GM18867 (cell line): ENCODE measurements at regions not wholly inside any gene's neighbourhood (a gene's known extent, or its start where the extent isn't known, plus 50 kb on each side); places are given as distances from the start of the nearest gene placed in this dataset.

Experiments used
- ATAC-seq: cut with Tn5 transposase; IDR thresholded peaks from one replicate; pipeline ENCODE4 v1.9.1; 2021; ENCODE audit warnings: mild to moderate bottlenecking, moderate library complexity; ENCODE audit not compliant: unreplicated experiment

DNA sequence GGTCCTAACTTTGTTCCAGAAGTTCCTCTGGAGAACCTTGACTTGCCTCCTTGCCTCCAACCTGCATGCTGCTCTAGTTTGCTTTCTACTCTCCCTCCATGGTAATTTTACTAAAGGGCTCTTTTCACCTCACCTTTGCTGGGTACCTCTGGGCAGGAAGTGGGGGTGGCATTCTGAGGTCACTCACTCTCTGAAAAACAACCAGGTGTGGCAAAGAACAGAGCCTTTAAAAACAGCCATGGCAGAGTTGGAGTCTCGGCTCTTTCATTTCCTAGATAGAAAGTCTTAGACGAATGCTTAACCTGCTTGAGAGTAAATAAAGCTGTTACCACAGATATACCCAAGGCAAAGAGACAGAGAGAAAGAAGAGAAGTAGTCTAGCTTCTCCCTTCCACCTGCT is 827.9 kb downstream of the BCL11B start:
- no peak for ATAC-seq

DNA sequence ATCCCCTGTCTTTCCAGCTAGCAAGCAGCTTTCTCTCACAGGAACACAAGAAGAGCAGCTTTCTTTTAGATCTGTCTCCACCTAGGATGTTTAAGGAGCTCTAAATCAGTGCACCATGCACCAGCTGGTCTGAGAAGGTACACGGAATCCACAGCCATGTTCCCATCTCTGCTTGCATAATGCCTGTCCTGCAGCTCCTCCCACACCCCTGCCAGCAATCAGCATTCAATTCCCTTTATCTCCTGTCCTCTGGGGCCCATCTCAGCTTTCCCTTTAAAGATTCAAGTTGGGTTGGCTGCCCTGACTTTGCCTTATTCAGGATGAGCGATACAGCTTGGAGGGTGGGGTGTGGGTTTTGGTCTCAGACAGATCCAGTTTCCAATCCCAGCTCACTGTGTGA is 826.3 kb downstream of the BCL11B start:
- ATAC-seq: no peak

DNA sequence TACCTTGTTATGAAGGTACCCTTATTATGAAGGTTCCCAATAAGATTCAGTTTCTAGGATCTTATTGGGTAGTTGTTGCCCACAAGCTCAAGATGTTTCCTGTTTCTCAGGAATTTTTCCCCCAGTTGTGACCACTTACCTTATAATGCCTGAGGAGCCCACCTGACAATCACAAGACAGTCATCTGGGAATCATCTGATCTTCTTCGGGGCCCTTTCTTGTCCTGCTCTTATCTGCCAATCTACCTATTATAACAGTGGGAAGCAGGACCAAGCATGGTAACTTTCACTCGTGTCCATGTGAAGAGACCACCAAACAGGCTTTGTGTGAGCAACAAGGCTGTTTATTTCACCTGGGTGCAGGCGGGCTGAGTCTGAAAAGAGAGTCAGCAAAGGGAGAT is 825.5 kb downstream of the BCL11B start:
- no peak for ATAC-seq

DNA sequence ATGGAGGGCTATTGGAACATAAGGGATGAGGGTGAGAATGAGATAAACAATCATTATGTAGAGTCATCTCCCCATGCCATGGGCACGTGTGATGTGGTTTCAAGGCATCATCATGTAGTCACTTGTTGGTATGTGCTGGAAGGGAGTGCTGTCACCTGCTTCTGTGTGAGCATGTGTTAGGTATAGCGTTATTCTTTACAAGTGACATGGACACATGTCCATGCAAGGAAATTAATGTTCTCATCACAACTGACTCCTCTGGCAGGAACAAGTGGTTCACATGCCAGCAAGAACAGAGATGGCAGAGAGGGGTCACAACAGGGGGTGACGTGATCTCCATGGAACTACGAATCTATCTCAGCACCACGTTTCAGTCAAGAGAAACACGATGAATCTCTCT is 815.8 kb downstream of the BCL11B start:
- no peak for ATAC-seq

DNA sequence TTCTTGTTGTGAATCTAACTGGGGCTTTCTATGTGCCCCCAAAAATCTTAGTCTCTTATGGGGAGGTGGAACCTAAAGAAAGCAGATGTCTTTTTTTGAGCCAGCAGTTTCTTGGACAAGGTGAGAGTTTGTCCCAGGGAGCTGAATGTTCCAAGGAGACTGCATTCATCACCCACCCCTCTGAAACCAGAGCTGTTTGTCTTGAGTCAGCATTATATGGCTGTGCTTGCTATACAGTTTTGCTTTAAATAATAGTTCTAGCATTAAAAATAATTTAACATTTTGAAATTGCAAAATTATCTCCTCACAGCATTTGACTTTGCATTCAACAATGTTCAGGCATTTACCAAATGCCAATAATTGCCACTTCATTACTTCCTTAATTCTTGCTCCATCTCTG is 813.3 kb downstream of the BCL11B start:
- ATAC-seq: no peak

DNA sequence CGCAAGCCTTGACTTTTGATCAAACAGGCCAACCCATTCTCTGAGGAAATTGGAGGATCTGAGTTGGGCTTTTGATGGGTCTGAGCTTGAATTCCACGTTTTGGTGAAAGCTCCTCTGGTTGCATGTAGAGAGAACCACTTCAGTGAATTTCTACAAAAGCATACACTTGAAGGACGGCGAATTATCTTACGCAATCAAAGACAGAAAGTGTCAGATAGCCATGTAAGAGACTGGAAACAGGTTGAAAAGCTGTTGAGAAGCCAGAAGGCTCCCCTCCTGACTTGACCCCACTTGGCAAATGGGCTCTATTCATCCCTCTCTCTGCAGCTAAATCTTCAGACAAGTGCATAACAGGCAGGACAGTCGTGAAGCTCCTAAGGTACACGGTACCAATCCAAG is 809.1 kb downstream of the BCL11B start:
- no peak for ATAC-seq

DNA sequence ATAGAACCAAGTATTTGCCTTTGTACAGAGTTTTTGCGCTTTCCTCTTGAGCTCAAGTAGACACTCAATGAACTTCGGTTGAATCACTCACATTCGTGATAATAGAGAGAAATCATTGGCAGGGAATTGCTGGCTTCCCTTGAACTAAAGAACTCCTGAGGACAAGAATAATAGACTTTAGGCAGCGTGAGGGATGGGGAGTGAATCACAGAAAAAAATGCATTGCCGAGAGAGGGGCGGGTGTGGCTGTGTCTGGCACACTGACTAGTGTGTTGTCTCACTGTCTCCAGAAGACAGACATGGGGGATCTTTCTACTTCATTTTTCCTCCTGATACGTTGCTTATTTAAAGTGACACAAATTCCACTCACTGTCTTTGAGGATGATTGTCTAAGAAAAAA is 805.2 kb downstream of the BCL11B start:
- no peak for ATAC-seq

DNA sequence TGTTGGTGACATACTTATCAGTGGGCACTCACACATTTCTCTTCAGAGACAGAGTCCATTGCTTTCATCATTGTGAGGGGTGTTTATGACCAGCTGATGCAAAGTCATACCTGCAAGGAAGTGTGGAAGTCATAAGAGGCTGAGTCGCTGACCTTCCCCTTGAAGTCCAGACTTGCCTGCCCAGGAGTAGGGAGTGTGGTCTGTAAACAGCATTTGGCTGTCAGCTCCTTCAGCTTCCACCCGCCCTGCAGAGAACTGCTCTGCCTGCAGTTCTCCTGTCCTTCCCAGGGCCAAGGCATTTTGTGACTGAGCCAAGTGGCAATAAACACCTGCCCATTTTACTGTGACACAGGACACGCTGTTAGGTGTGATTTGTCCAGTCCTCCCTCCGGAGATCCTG is 801.3 kb downstream of the BCL11B start:
- ATAC-seq: no peak

DNA sequence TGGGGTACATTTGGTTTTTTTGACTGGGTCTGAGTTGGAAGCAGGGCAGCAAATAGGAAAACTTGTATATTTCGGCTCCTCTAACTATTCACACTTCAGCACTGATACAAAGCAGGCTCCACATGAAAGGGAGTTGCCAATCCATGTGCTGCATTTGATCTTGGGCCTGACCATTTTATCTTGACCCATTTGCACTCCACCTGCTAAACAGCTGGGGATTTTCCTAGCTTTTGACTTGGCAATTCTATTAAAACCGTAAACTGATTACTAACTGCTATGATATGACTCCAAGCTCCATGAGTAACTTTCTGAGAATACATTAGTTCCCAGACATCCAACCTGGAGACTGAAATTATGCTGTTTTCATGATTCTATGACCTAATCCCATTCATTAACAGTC is 797.1 kb downstream of the BCL11B start:
- ATAC-seq: no peak

DNA sequence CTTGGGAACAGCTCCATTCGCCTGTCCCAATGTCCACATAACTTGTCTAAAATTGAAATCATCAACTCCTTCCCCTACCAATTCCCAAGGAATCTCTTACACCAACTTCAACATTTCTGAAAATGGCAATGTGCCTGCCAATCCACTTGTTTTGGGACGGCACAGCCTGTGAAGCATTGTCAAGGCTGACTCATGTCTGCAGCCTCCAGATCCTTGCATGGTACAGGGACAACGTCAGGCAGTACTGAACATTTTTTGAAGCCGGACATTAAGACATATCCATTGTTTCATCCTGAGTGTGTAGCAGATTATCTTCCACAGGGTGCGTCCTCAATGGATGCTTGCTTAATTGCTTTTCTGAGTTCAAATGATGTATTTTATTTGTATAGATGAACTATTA is 794.1 kb downstream of the BCL11B start:
- no peak for ATAC-seq

DNA sequence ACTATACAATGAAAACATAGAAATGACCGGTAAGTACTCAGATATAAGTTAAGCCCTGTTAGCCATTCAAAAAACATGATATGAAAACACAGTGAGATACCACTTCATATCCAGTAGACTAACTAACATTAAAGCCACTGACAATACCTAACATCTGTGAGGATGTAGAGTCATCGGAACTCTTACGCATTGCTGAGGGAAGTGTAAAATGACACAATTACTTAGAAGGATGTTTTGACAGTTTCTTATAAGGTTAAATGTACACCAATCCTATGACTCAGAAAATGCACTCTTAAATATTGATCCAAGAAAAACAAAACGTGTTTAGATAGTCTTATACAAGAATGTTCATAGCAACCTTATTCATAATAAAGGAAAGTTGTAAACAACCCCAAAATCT is 782.9 kb downstream of the BCL11B start:
- no peak for ATAC-seq

DNA sequence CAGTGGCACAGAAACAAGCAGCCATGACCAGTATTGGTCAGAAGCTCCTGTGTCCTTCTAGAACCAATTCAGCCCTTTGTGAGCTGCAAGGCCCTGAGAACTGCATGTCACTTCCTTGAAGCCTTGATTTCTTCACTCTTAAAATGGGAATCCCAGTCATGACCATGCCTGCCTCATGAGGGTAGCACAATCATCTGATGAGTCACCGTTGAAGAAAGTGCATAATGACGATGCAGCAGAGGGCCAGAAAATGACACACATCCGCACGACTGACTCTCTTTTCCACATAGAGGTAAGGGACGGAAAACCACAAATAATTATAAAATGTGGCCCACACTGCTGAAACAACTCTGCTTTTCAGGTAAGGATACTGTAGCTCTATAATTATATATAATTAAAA is 777.4 kb downstream of the BCL11B start:
- no peak for ATAC-seq

DNA sequence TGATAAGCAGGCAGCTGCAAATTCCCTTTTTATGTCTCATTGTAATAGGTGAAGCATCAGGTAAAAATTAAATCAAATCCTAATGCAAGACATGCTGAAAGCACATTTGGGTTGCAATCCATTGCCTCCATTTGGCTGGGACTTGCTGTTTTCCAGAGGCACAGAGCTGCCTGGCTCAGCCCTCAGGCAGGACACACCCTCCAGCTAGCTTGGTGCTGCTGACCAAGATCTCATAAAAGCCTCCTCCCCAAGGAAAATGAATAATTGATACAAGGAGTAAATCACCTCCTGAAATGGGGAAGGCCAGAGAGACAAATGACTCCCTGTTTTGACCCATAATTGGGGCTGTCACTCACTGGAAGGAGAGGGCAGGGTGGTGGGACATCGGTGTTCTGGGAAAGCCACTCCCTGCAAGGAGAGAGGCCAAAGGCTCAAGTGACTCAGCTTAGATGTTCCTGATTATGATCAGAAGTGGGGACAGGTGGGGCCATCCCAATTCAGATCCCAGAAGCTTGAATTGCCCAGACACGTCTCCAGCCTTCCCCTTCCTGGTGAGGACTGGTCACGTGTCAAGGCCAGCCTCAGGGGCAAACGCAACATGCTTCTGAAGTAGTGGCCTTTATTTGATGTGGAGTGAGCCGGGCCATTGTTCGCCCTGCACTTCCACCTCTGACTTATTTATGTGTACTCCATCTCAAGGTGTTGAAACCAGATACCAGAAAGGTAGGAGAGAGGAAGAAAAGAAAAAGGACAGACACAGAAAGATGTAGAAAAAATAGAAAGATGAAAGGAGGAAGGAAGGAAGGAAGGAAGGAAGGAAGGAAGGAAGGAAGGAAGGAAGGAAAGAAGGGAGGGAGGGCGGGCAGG is 773.7 kb downstream of the BCL11B start:
- no peak for ATAC-seq

DNA sequence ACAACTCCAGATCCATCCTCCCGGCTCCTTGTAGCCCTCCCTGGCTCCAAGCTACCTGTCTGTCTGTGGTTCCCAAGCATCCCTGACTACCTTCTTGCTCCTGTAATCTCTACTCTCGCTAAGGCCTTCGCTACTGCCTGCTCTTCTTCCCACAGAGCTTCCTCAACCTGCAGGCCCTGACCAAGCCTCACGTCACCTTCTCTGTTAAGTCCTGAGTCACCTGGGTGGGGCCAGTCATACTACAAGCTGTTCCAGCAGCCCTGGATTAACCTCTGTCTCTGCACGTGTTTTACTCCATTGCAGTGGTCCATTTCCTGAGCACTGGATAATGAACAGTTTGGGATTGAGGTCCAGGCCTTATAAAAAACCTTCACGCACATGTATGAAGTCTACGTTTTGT is 770.7 kb downstream of the BCL11B start:
- no peak for ATAC-seq

DNA sequence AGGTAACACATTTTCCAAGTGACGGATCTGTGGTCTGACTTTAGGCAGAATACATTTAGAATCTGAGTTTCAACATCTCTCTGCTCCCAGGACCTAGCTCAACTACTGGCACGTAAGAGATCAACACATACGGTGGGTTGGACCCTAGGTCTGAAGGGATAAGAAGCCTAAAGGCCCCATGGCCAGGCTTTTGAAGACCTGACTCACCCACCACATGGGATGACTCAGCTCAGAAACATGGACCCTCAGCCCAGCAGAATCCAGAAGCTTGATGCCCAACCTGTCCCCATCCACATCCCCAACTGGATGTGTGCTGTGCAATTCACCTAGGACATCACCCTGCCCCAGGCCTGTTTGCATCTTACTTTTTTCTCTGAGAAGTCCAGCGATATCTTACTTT is 770.2 kb downstream of the BCL11B start:
- ATAC-seq: no peak

DNA sequence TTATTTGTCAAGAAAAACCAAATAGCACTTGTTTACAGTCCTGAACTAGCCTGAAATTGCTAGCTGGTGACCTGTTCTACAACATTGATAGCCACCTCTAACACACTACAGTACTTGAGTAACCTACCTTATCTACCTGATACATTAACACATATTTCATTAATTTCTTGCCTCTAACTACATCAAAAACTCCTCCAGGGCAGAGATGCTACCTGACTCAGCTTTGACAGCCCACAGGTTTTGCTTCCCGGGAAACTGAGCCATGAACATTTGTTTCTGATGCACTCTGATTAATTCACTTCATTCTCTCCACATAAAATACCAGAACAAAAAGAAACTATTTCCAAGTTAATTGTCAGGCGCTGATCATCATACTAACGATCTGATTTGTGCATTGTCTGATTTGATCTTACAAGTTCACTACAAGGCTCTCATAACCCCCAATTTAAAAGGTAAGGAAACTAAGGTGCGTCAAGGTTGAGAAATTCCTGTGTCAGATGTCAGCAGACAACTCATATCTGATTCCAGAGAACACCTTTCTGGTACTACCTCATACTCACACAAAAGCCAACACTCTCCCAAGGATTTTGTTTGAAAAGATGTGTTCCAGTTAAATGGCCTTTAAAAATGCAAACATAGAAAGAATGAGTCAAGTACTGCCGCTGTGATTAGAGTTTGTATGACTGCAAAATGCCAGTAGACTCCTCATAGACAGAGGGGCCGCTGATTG is 768.7 kb downstream of the BCL11B start:
- ATAC-seq: no peak

DNA sequence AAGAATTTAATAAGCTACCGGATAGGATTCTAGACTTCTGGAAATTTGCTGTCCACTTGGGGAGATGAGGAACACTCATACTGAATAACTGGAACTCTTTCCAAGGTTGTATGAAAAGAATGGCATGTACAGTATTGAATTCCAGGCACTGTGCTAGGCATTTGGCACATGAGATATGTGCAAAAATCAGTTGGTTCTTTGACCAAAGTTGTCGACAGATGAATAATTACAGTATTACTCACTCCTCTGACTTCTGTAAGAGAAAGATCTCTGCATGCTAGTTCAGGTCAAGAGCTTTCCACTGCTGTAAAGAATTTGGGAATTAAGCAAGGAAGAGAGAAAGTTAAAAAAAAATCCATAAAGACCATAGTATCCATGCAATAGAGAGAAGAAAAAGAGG is 764.7 kb downstream of the BCL11B start:
- no peak for ATAC-seq

DNA sequence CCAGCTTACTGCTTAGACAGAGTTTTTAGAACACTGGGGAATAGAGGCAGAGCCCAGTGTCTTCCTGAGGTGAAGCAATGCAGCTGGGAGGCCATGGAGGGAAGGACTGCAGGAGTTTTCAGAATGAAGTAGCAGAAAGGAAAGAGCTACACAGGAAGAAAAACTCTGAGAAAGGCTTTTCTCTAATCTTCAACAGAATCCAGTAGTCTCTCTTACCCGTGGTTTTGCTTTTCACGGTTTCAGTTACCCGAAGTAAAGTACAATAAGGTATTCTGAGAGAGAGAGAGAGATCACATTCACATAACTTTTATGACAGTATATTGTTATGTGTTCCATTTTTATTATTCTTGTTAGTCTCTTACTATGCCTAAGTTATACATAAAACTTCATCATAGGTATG is 761.6 kb downstream of the BCL11B start:
- peak; percentile 57 for ATAC-seq

DNA sequence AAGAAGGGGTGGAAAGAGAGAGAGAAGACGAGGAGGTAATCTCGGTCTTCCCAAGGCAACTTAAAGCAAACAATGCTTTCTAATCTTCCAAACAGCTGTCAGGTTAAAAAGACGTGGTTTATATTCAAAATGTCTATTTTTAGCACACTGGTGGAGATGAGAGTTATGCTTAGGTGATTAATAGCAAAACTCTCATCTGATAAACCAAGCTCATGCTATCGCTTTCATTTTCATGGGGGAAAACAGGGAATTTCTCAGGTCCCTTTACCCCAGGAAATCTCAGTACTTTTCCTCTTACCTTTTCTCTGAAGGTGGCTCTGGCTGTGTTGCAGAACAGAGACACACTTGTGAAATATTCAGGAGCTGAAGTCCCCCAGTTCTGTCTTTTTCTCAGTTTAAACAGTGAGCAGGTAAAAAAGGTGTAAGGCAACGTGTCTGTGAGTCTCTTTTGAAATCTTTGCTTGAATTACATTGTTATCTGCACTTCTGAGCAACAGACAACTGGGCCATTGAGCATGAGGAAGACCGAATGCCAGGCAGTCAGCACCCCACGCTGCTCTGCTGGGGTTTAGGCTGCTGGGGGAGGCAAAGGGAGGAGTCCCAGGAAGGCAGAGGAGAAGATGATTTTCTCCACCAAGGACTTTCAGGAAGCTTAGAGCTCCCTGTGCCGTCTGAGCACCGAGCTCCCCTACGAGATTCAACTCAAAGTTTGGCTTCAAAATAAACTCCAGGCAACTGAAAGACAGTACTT is 759.3 kb downstream of the BCL11B start:
- no peak for ATAC-seq

DNA sequence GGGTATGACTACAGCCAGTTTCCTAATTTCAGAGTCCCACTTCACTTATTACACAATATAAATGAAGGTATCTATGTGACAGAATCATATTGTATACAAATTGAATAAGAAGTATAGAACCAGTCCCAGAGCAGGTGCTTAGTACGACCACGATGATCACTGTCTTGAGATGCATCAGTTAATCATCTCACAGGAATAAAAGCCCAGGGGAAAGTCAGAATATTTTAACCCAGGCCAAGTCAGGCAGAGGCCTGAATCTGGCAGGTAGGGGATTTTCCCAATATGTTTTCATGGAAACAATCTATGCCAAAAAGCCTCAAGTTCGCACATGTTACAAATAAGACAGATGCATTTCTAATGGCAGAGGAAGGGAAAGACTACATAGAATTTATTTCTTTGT is 758.4 kb downstream of the BCL11B start:
- no peak for ATAC-seq

DNA sequence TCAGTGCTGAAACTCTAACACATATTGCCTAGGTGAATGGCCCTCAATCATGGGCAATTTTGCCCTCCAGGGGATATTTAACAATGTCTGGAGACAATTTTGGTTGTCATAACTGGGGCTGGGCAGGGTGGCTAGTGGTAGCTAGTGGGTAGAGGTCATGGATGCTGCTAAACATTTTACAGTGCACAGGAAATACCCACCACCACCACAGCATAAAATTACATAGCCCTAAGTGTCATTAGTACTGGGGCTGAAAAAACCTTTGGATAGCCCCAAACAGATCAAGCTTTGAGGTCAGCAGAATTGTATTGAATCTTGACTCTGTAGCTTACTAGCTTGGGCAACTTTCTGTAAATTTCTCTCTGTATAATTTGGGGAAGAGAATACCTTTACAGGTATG is 758.0 kb downstream of the BCL11B start:
- ATAC-seq: no peak

DNA sequence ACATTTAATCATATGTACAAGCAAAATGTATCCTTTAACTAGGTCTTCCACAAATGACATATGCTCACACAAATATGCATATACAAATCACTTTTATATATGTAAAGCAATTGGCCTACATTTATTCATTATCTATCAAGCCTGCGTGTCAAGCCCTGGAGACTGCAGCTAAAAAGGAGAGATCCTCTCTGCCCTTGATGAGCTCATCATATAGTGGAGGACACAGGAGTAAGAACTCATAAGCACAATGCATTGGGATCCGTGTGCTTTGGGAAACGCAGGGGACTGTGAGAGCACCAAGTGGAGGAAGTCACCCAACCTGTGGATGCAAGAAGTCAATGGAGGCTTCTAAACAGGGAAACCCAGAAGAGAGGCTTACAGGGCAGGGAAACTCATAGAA is 735.7 kb downstream of the BCL11B start:
- ATAC-seq: no peak
